ENCODE measurements at regions not wholly inside any gene's neighbourhood (a gene's known extent, or its start where the extent isn't known, plus 50 kb on each side); places are given as distances from the start of the nearest gene placed in this dataset.
"Not testable (repeated sequence)": the region's sequence is repeated elsewhere in the genome, so short reads cannot be mapped to it uniquely, and the experiment has no call there.

DNA sequence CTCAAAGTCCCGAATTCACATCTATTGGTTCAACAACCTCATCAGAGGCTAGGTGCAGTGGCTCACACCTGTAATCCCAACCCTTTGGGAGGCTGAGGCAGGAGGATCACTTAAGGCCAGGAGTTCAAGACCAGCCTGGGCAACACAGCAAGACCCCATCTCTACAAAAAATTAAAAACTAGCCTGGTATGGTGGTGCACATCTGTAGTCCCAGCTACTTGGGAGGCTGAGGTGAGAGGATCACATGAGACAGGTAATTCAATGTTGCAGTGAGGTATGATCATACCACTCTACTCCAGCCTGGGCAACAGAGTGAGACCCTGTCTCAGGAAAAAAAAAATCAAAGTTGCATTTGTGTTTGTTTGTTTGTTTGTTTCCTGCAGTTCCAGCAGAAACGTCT is 80.1 kb upstream of the RAI2 start:
- not testable (repeated sequence) for TF ChIP-seq CTCF, POLR2A (IDR thresholded peaks at IDR 0.05)

Measured in tibial nerve (tissue), 3 donors.